Hindlimb muscle (tissue), 1 donor: ENCODE measurements at regions not wholly inside any gene's neighbourhood (a gene's known extent, or its start where the extent isn't known, plus 50 kb on each side); places are given as distances from the start of the nearest gene placed in this dataset.

Experiments used
- DNase-seq: peaks from one replicate; pipeline ENCODE4 v3.0.0-alpha.2; 2013

GRCh38 chr10:62866941-62867340, 50.8 kb upstream of the EGR2 start:
- DNase-seq, result no peak

DNA sequence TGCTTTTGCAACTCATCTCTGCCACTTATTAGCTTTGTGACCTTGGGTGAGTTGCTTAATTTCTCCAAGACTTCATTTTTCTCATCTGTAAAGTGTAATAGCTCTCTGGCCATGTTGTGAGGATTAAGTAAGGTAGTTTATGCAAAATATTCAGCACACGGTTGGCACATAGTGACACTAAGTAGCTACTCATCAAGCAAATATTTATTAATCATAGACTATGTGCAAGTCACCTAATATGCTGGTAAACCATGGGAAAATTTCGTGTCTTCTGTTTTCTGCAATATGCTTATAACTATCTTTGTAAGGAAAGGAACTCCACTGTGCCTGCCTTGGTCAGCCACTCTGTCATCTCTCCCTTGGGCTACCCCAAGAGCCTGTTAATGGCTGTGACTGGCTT, 50.3 kb upstream of the EGR2 start:
- DNase-seq, result no peak
